ENCODE measurements at regions not wholly inside any gene's neighbourhood (a gene's known extent, or its start where the extent isn't known, plus 50 kb on each side); places are given as distances from the start of the nearest gene placed in this dataset.
"Not testable (repeated sequence)": the region's sequence is repeated elsewhere in the genome, so short reads cannot be mapped to it uniquely, and the experiment has no call there.

GRCh38 chr1:148210624-148211023, 58.5 kb upstream of the NBPF11 start:
- H3K4me3 ChIP-seq (ENCODE audit: insufficient read depth, low read depth, low read length, poor library complexity, severe bottlenecking); H3K4me1 ChIP-seq (ENCODE audit: control insufficient read depth, insufficient read depth, low read length, poor library complexity, severe bottlenecking); H3K9me3 ChIP-seq (ENCODE audit: control insufficient read depth, low read length); DNase-seq; H3K36me3 ChIP-seq (ENCODE audit: control insufficient read depth, insufficient read depth, low read length); H3K27ac ChIP-seq (ENCODE audit: insufficient read depth, low read length, poor library complexity, severe bottlenecking); H3K27me3 ChIP-seq (replicated peaks; ENCODE audit: control insufficient read depth, insufficient read depth, low read length, poor library complexity, severe bottlenecking): not testable (repeated sequence)

DNA sequence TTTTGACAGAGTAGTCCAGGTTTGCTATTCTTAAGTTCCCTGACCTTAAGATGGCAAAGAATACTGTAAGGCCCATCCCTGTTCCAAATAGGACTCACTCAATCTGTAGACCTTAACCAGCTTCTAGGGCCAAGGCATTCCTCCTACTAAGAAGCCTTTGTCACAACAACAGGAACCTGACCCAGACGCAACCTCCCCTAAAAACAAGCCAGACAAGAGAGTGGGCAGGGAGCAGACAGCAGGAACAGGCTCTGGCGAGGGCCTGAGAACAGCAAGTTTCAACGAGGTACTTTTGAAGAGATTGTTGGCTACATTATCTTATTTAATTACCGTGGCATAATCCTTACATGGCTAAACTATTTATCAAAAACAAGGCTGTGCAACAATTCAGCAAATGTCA, 58.1 kb upstream of the NBPF11 start:
- not testable (repeated sequence) for DNase-seq; H3K27me3 ChIP-seq (replicated peaks; ENCODE audit: control insufficient read depth, insufficient read depth, low read length, poor library complexity, severe bottlenecking); H3K4me1 ChIP-seq (ENCODE audit: control insufficient read depth, insufficient read depth, low read length, poor library complexity, severe bottlenecking); H3K36me3 ChIP-seq (ENCODE audit: control insufficient read depth, insufficient read depth, low read length); H3K27ac ChIP-seq (ENCODE audit: insufficient read depth, low read length, poor library complexity, severe bottlenecking); H3K9me3 ChIP-seq (ENCODE audit: control insufficient read depth, low read length); H3K4me3 ChIP-seq (ENCODE audit: insufficient read depth, low read depth, low read length, poor library complexity, severe bottlenecking)

DNA sequence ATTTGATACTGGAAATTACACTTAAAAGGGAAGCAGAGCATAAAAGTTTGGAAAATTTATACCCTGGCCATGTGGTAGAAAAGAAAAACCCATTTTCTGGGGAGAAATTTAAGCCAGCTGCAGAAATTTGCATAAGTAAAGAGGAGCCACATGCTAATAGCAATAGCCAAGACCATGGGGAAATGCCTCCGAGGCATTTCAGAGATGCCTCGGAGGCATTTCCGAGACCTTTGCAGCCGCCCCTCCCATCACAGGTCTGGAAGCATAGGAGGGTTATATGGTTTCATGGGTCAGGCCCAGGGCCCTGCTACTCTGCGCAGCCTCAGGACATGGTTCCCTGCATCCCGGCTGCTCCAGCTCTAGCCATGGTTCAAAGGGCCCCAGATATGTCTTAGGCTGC, 49.9 kb upstream of the NBPF11 start:
- not testable (repeated sequence) for H3K4me3 ChIP-seq (ENCODE audit: insufficient read depth, low read depth, low read length, poor library complexity, severe bottlenecking); H3K9me3 ChIP-seq (ENCODE audit: control insufficient read depth, low read length); H3K27me3 ChIP-seq (replicated peaks; ENCODE audit: control insufficient read depth, insufficient read depth, low read length, poor library complexity, severe bottlenecking); H3K27ac ChIP-seq (ENCODE audit: insufficient read depth, low read length, poor library complexity, severe bottlenecking); H3K36me3 ChIP-seq (ENCODE audit: control insufficient read depth, insufficient read depth, low read length); H3K4me1 ChIP-seq (ENCODE audit: control insufficient read depth, insufficient read depth, low read length, poor library complexity, severe bottlenecking); DNase-seq

Measured in effector memory CD4-positive, alpha-beta T cell (primary cell).